HEK293T (cell line): ENCODE measurements at regions not wholly inside any gene's neighbourhood (a gene's known extent, or its start where the extent isn't known, plus 50 kb on each side); places are given as distances from the start of the nearest gene placed in this dataset.

ENCODE experiments used
- ARNT ChIP-seq: fragments of 450-650 bp; IDR thresholded peaks from 2 replicates; pipeline ENCODE4 v1.6.1; 2017; ENCODE audit warnings: mild to moderate bottlenecking
- BHLHE40 ChIP-seq: fragments of 450-650 bp; IDR thresholded peaks from 2 replicates; pipeline ENCODE4 v1.6.1; 2016; ENCODE audit warnings: mild to moderate bottlenecking, moderate library complexity, borderline replicate concordance
- ELF4 ChIP-seq: fragments of 450-650 bp; IDR thresholded peaks from 2 replicates; pipeline ENCODE4 v1.6.1; 2017; ENCODE audit warnings: antibody characterized with exemption
- FOXA1 ChIP-seq: fragments of 450-650 bp; IDR thresholded peaks from 2 replicates; pipeline ENCODE4 v1.6.1; 2016; ENCODE audit warnings: mild to moderate bottlenecking
- FOXM1 ChIP-seq: fragments of 450-650 bp; IDR thresholded peaks from 2 replicates; pipeline ENCODE4 v1.6.1; 2017; ENCODE audit warnings: mild to moderate bottlenecking, borderline replicate concordance
- HDGF ChIP-seq: fragments of 450-650 bp; IDR thresholded peaks from 2 replicates; pipeline ENCODE4 v1.6.1; 2017; ENCODE audit warnings: antibody characterized with exemption, borderline replicate concordance
- L3MBTL2 ChIP-seq: fragments of 450-650 bp; conservative IDR thresholded peaks from 2 replicates; pipeline ENCODE4 v1.6.1; 2016; ENCODE audit warnings: mild to moderate bottlenecking
- LEF1 ChIP-seq: fragments of 450-650 bp; IDR thresholded peaks from 2 replicates; pipeline ENCODE4 v1.6.1; 2017; ENCODE audit warnings: mild to moderate bottlenecking, borderline replicate concordance
- NFRKB ChIP-seq: fragments of 450-650 bp; IDR thresholded peaks from 2 replicates; pipeline ENCODE4 v1.6.1; 2016; ENCODE audit warnings: mild to moderate bottlenecking, moderate library complexity
- SP1 ChIP-seq: fragments of 450-650 bp; IDR thresholded peaks from 2 replicates; pipeline ENCODE4 v1.6.1; 2017
- SUZ12 ChIP-seq: fragments of 450-650 bp; IDR thresholded peaks from 2 replicates; pipeline ENCODE4 v1.6.1; 2016; ENCODE audit warnings: mild to moderate bottlenecking
- TARDBP ChIP-seq: fragments of 450-650 bp; IDR thresholded peaks from 2 replicates; pipeline ENCODE4 v1.6.1; 2016
- ZNF384 ChIP-seq: fragments of 450-650 bp; IDR thresholded peaks from 2 replicates; pipeline ENCODE4 v1.6.1; 2016

GRCh38 chr12:25875661-25876060 lies 82.8 kb upstream of the RASSF8 start:
- TF ChIP-seq LEF1 (no peak), ELF4 (no peak), FOXA1 (no peak), BHLHE40 (no peak), SP1 (no peak), NFRKB (no peak), FOXM1 (no peak), SUZ12 (no peak), ZNF384 (no peak), ARNT (no peak), TARDBP (no peak), HDGF (no peak), L3MBTL2 (no peak)
